ENCODE measurements at regions not wholly inside any gene's neighbourhood (a gene's known extent, or its start where the extent isn't known, plus 50 kb on each side); places are given as distances from the start of the nearest gene placed in this dataset.

- H3K4me1 ChIP-seq, result no peaks in the 10 kb centered on the region
- H3K27ac ChIP-seq, result no peak overlapping the region
- intact Hi-C loops (cut with DNase I; ENCODE audit: low total_unique reads), result no loop called here
- H3K4me3 ChIP-seq, result no peak overlapping the region
- no peaks in the 10 kb centered on the region for H3K27me3 ChIP-seq (replicated peaks in 1 of 7)
- no peaks in the 10 kb centered on the region for H3K36me3 ChIP-seq
- no peaks in the 10 kb centered on the region for H3K9me3 ChIP-seq
- TF ChIP-seq CTCF (IDR thresholded peaks at IDR 0.05 in 8 of 11, conservative IDR thresholded peaks at IDR 0.05 in 3 of 11) (no peak), POLR2AphosphoS5 (IDR thresholded peaks at IDR 0.05) (no peak), POLR2A (IDR thresholded peaks at IDR 0.05) (no peak)
- 20 to 48% (median 29%) methylated on average over 1 of the region's 1 CpG for WGBS, 5 donors
- DNase-seq, result no peak
Measured at GRCh38 chr4:178063568-178063967, 621.3 kb upstream of the AGA start.

GRCh38 chr4:178066338-178066941 lies 624.2 kb upstream of the AGA start:
- H3K36me3 ChIP-seq, result no peaks in the 10 kb centered on the region
- H3K27me3 ChIP-seq (replicated peaks in 1 of 7), result no peaks in the 10 kb centered on the region
- H3K4me3 ChIP-seq, result no peak overlapping the region
- WGBS, 5 donors, result 78 to 90% (median 85%) methylated on average over 2 of the region's 2 CpGs
- H3K27ac ChIP-seq, result no peak overlapping the region
- H3K9me3 ChIP-seq, result no peaks in the 10 kb centered on the region
- no peaks in the 10 kb centered on the region for H3K4me1 ChIP-seq
- TF ChIP-seq CTCF (IDR thresholded peaks at IDR 0.05 in 8 of 11, conservative IDR thresholded peaks at IDR 0.05 in 3 of 11) (no peak), POLR2A (IDR thresholded peaks at IDR 0.05) (no peak), POLR2AphosphoS5 (IDR thresholded peaks at IDR 0.05) (no peak)
- no peak for DNase-seq
- intact Hi-C loops (cut with DNase I; ENCODE audit: low total_unique reads), result no loop called here

GRCh38 chr4:178068136-178068535 lies 625.9 kb upstream of the AGA start:
- no peak for TF ChIP-seq POLR2AphosphoS5 (IDR thresholded peaks at IDR 0.05)
- TF ChIP-seq POLR2A (IDR thresholded peaks at IDR 0.05), result no peak
- no peak for TF ChIP-seq CTCF (IDR thresholded peaks at IDR 0.05 in 8 of 11, conservative IDR thresholded peaks at IDR 0.05 in 3 of 11)
- 81 to 90% (median 87%) methylated on average over 4 of the region's 4 CpGs for WGBS, 5 donors
- H3K27ac ChIP-seq, result no peak overlapping the region
- no peaks in the 10 kb centered on the region for H3K27me3 ChIP-seq (replicated peaks in 1 of 7)
- no peak overlapping the region for H3K4me3 ChIP-seq
- intact Hi-C loops (cut with DNase I; ENCODE audit: low total_unique reads), result no loop called here
- no peaks in the 10 kb centered on the region for H3K9me3 ChIP-seq
- H3K4me1 ChIP-seq, result no peaks in the 10 kb centered on the region
- H3K36me3 ChIP-seq, result no peaks in the 10 kb centered on the region
- DNase-seq, result no peak

GRCh38 chr4:178070163-178070562 lies 627.9 kb upstream of the AGA start:
- intact Hi-C loops (cut with DNase I; ENCODE audit: low total_unique reads), result no loop called here
- H3K27me3 ChIP-seq (replicated peaks in 1 of 7), result no peaks in the 10 kb centered on the region
- H3K27ac ChIP-seq, result no peak overlapping the region
- no peak overlapping the region for H3K4me3 ChIP-seq
- WGBS, 5 donors, result 66 to 88% (median 76%) methylated on average over 1 of the region's 1 CpG
- no peaks in the 10 kb centered on the region for H3K4me1 ChIP-seq
- DNase-seq, result no peak
- H3K9me3 ChIP-seq, result no peaks in the 10 kb centered on the region
- TF ChIP-seq CTCF (IDR thresholded peaks at IDR 0.05 in 8 of 11, conservative IDR thresholded peaks at IDR 0.05 in 3 of 11), result no peak
- TF ChIP-seq POLR2A (IDR thresholded peaks at IDR 0.05), result no peak
- no peak for TF ChIP-seq POLR2AphosphoS5 (IDR thresholded peaks at IDR 0.05)
- no peaks in the 10 kb centered on the region for H3K36me3 ChIP-seq
